Uterus (tissue), 2 donors: ENCODE measurements at regions not wholly inside any gene's neighbourhood (a gene's known extent, or its start where the extent isn't known, plus 50 kb on each side); places are given as distances from the start of the nearest gene placed in this dataset.

Experiments used
- POLR2A ChIP-seq, 2 donors: fragments of 450-650 bp; IDR thresholded peaks; one replicate each; pipeline ENCODE4 v1.6.1; 2016; ENCODE audit warnings: antibody characterized with exemption in 2 of 2, mild to moderate bottlenecking in 1 of 2, moderate library complexity in 1 of 2
- TF ChIP-seq, protein P1 (sequence below), 4 experiments: fragments of 200-600 bp in 2 of 4; fragments of 450-650 bp in 2 of 4; sonication (generic) in 2 of 4; IDR thresholded peaks; one replicate each; pipeline ENCODE4 v1.5.1; 2016 to 2019; ENCODE audit warnings: antibody characterized with exemption in 4 of 4, mild to moderate bottlenecking in 2 of 4, moderate library complexity in 1 of 4

DNA sequence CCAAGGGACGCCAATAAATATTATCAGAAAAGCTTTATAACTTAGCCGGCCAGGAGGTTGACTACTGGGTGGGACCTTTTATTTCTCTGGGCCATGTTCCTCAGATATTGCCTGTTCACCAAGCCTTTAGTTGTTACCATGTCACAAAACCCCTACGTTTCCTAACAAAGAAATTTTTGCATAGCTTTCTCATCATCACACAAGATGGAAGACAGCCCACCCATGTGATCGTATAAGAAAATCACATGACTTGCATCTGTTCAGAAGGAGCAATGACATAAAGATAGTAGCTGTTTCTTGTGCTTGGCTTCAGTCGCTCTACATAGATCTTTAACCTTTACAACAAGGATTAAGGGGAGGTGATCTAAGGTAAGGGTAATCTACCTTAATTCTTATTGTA lies 88.9 kb upstream of the NGF start:
- TF ChIP-seq POLR2A (IDR thresholded peaks at IDR 0.05), result no peak
- TF ChIP-seq, protein P1, sequence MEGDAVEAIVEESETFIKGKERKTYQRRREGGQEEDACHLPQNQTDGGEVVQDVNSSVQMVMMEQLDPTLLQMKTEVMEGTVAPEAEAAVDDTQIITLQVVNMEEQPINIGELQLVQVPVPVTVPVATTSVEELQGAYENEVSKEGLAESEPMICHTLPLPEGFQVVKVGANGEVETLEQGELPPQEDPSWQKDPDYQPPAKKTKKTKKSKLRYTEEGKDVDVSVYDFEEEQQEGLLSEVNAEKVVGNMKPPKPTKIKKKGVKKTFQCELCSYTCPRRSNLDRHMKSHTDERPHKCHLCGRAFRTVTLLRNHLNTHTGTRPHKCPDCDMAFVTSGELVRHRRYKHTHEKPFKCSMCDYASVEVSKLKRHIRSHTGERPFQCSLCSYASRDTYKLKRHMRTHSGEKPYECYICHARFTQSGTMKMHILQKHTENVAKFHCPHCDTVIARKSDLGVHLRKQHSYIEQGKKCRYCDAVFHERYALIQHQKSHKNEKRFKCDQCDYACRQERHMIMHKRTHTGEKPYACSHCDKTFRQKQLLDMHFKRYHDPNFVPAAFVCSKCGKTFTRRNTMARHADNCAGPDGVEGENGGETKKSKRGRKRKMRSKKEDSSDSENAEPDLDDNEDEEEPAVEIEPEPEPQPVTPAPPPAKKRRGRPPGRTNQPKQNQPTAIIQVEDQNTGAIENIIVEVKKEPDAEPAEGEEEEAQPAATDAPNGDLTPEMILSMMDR (IDR thresholded peaks at IDR 0.05), result no peak
